ENCODE measurements at regions not wholly inside any gene's neighbourhood (a gene's known extent, or its start where the extent isn't known, plus 50 kb on each side); places are given as distances from the start of the nearest gene placed in this dataset.

DNA sequence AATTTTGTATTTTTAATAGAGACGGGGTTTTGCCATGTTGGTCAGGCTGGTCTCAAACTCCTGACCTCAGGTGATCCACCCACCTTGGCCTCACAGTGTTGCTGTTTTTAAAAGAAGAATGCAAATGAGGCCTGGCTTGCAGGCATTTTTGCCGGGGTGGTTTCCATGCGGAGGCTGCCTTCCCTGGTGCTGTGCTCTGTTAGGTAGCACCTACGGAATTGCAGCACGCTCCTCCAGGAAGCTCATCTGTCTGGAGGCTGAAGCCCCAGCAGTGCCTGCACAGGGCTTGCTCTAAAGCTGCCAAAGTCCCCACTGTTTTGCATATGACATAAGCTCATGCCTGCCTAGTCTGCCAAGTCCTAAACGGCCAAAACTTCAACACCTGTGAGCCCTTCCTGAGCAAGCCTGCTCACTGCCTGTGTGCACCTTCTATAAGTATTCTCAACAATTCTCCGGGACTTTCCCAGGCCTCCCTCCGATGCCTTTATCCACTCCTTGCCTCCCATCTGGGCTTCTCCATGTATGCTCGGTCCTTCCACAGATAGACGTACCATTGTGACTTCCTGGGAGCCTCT lies 551.3 kb upstream of the RAB6C start:
- DNase-seq = no peak

DNA sequence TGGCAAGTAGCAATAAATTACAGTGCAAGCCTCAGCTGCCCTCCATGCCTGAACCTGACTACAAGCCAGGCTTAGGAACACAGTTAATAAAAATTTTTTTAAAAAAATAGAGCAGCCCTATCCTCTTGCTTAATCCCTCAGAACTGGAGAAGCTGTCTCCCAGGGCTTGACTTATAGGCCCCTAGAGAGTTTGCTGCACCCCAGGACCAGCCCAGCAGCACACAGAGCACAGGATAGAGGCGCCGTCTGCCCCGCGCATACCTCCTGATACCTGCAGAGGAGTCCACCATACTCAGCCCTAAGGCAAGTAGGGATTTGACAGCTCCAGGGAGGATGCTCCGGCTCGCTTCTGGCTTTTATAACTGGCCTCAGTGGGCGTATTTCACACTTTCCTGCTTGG lies 548.6 kb upstream of the RAB6C start:
- no peak for DNase-seq

DNA sequence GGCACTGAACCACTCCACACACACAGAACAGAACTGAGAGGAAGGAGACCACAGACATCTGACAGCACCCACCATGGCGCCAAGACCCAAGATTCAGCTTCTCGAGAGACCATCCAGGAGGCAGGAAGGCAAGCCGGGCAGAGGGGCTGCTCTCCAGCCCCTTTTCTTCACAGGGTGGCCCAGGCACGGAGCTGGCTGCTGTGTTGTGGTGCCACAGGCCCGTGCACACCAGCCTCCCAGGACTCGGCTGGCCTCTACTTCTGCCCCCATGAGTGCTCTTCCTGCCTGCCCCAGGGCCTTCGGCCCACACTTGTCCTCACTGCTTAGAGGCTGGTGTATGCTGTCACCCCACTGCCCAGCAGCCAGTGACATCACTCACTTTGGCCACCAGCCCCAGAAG lies 547.6 kb upstream of the RAB6C start:
- no peak for DNase-seq

DNA sequence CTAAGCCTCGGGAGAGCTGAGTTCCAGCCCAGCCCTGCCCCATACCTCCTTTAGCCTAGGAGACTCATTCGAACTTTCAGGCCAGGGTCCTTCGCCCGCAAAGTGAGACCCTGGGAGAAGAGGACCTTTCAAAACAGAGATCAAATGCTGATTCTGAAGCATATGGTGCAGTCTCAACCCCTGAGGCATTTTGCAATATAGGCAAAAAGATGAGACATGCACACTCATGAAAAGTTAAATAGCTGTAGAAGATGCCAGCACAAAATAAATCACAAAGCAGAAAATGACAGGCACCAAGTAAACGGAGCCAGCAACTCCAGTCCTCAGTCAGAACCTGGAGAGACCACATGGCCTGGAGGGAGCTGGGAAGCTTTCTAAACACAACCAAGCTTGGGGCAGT lies 542.7 kb upstream of the RAB6C start:
- DNase-seq = no peak

DNA sequence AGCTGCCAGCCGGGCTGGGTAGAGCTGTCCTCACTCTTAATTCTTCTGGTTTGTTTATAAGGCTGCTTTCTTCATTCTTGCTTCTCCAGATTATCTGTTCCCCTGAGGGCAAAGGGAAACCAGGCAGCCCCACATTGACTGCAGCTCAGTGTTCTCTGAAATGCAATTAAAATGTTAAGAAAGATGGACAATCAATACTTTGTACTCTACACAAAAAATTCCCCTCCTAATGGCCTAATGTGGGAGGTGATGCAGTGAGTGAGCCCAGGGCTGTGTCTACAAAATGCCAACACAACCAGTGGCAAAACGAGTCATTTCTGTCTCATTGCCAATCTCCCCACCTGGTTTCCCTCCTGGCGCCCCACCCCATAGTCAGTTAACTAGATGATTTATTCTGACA lies 541.7 kb upstream of the RAB6C start:
- no peak for DNase-seq

DNA sequence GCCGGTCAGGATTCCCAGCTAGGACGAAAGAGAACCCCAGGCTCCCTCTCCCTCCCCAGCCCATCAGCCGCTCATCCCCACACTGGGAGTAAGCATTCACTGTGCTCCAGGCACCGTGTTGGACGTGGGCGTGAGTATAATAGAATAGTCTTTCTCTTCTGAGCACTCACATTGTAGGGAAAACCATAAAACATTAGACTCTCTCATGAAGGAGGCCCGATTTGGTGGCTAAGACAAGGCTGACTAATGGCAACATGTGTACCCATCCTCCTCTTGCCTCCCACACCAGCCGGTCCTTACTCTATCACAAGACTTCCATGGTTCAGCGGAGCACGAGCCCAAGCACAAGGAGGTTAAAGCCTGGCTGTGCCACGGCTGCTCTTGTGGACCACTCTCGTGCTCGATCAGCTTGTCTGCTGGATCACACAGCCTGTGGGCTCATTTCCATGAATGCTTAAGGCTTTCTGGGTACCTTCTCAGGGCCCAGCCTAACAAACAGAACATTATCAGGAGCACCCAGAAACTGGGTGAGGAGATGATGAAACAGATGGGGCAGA lies 540.9 kb upstream of the RAB6C start:
- no peak for DNase-seq

DNA sequence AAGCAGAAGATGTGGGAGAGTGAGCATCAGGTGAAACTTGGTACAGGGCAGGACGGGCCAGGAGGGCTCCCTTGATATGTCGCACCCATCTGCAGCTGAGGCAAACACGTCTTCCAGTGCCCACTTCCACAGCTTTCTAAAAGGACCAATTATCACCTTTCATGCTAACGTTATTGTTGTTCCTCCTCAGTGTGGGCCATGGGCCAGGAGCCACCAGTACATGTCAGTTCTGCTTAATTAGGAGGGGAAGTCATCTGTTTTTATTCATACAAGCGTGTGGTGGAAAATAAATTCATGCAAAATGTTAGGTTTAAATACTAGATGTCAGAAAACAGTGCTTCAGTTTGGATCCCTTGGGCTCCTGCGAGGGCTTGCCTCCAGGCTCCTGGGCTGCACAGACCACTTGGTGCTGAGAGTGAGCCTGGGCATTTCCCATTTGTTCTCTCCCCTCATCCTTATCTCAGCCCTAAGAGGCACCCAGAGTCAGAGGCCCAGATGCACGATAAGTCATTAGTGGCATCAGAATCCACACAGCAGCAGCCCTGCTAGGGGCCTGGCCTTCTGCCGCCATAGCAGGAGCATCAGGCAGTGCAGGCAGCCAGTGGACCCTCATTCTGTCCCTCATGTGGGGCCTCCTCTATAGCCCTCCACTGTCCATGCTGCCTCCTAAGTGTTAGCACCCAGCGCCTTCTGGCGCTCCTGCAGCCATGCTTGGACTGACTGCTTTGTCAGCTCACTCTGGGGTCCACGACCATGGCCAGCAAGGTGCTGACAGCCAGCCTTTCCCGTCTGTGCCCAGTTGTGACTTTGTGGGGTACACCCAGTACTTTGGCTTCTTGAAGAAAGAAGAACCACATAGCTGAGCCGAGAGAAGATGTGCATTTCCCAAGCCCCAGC lies 539.8 kb upstream of the RAB6C start:
- DNase-seq = no peak

DNA sequence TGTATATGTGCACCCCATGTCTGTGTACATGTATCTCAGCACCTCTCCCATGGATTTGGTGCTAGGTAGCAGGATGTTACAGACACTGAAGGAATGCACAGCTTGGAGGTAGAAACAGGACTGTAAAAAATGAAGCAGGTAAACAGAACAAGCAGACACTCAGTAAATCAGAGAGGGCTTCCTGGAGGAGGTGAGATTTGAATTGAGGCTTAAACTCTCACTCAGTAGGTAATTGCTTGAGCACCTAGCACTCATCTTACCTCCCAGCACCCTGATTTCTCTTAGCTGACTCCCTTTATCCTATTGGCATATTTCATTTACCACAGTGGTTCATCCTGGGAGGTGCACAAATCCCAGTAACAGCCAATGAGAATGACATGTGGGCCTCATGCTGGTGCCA lies 537.9 kb upstream of the RAB6C start:
- DNase-seq = no peak

DNA sequence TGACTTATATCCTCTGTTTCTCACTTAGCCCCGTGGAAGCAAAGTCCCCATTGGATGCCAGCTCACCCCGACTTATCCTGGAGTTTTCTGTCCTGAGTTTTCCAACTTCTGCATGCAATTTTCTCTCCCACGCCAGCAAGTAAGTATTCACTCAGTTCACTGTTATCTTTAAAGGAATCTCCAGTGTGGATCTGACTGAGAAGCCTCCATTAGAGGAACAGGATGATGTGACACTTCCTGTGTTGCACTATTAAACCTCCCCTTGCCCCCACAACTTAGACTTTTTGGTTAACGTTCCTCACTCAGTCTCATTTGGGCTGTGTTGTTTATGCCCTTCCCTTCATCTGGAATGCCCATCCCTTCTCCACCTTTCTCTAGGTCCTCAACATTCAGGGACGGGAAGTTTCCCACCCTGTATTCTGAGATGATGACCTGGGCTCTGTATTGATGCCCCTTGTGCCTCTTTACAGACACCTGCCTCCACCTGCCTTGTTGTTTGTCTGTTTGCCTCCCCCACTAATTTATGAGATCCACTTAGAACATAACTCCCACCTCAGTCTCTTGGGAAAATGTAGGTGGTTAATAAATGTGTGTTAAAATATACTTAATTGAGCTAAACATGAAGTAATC lies 536.1 kb upstream of the RAB6C start:
- DNase-seq = no peak

DNA sequence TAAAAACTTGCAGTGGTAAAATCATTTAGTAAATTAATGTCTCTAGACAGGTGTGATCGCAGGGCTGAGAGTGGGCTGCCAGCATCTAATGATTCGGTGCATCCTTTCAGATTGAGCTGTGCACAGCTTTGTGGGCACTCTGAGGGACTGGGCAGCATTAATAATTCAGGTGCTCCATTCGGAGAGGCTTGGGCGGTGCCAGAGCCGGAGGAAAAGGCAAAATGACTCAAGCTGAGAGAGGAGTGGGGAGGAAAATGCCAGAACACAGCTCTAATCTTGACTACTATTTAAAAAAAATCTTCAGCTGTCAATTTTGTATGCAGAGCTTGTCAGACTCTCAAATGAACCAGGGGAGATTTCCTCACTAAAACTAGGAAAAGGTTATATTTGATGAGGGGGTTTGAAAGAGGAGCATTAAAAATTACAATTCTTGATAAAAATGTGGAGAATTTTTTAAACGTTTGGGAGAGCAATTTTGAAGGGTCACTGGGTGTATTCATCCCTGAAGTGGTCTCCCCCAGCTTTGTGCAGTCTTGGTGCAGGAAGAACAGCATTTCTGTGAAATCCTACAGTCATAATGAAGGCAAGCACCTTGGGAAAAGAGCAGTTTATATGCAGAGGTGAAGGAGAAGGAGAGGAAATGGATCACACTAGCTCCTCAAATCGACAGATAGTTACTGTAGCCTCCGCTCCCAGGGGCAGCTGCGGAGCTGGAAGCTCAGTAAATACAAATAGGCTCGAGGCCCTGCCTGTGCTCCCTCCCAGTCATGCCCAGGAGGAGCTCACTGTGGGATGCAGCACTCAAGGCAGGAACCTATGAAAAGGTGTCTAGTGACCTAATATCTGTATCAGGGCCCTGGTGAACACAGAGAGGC lies 535.4 kb upstream of the RAB6C start:
- no peak for DNase-seq

DNA sequence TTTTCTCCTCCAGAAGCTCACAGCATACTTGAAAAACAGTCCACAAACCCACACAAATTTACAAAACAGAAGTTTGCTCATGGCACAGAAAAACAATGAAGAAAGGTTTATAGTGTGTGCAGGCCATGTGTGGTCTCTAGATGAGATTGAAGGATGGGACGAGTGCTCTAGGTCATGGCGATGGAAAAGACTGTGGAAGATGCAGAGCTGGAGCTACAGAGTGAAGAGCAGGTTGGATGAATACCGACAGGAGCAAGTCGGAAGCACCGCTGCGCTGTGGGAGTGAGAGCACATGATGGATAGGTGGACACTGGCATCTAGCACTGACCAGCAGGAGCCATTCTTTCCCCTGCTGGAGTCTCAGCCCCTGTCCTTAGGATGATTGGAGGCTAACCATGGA lies 534.7 kb upstream of the RAB6C start:
- DNase-seq = no peak

DNA sequence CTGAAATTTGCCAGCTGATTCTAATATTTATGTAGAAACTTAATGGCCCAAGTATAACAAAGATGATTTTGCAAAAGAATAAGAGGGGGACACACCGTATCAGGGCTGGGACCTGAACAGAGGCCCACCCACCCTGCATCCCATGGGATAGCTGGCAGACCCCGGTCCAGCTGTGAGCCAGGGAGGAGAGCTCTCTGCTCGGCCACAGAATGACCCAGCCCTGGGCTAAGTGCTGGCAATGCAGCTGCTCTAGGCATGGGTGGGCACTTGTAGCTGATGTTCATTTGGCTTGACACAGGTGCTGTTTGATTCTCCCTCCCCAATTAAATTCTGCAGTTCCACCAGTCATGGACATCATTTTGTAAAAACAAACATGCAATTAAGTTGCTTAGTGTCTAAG lies 522.8 kb upstream of the RAB6C start:
- DNase-seq = no peak

DNA sequence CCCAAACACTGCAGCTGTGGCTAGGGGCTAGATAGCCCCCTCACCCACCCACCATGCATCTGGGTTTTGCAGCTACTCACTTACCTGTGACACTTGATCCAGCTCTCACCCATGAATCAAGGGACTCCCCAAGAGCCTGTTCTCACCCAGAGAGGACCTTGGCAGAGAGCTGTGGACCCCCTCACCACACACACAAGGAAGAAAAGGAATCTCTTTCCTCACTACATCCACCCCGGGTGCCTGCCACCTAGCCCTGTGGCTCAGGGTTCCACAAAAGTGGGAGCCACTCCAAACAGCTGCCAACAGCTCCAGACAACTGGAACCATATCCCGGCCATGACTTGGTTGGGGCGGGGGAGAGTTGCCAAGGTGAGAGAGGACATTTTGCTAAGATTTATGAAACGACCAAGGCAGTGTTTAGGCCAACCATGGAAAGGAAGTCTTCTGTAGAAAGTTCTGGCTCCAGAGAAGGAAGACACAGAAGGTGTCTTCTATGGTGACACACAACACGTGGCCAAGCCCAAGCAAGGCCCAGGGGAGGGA lies 522.1 kb upstream of the RAB6C start:
- no peak for DNase-seq

DNA sequence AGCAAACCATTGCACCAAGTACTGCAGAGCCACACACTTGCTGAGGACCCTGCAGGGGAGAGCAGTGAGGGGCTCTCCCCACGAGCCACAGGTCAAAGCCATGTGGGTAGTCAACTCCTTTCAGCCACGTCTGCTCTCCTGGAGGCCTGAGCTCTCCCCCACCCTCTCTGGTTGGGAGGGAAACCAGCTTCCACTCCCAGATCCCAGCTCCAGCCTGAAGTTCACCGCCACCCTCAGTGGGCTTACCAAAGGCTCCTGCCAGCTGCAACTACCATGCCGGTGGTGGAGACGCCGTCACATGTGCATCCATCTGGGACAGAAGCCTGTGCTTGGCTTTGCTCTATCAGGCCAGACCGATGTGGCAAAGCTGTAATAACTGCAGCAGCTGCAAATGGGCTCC lies 521.5 kb upstream of the RAB6C start:
- DNase-seq = no peak

DNA sequence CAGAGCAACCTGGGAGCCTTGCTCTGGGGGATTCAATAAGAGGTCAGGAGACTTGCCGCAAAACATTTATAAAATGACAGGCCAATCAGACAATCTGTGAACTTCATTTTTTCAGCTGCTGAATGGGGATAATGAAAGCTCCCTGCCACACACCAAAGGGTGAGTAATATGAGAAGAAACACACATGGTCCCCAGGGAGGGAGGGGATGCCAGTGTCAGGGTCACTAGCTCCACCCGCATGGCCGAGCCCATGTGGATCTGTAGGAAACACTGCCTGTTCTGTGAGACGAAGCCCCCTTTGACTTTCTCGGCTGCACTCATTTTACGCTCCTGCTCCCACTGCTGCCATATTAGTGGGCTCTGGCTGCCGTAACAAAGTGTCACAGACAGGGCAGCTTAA lies 521.0 kb upstream of the RAB6C start:
- no peak for DNase-seq

DNA sequence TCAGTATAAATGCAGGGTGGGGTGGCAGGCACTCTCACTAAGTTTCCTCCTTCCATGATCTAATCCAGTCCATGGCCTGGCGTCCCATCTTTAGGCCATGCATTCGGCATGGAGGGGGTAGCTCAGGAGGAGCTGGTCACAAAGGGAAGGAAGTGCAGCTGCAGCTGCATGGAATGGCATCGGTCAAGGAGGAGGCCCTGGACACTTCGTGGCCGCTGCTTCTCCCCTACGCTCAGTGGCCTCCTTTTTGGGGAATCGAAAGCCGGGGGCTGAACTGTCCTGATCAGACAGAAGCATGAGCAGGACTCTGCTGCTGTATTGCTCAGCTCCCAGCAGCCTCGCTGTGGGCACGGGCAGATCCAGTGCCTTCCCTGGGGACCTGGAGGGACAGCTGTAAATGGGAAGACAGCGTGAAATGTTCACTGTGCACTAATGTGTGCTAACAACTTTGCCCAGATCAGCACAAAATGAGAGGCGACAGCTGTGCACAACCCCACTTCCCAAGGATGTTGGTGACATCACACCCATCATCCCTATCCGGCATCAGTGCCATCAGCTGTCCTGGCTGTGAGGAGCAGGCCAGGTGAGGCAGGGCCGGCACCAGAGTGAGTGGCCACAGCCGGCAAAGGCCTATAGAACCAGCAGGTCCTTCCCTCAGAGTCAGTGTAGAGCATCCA lies 520.1 kb upstream of the RAB6C start:
- DNase-seq = no peak

DNA sequence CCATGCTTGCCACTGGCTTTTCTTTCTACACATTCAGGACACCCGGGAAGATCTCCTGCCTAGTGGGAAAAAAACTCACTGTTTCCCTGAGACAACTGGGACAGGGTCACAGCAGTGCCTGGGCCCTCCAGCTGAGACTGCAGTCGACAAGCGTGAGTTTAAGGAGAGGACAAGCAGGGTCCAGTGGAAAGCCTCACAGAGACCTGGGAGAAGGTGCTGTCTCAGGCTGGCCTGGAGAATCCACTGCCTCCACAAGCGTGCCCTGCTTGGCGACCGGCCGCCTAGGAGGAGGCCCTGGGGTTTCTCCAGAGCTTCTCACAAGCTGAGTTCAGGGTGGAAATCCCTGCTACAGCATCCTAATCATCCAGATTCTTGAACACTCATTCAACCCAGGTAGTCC lies 519.6 kb upstream of the RAB6C start:
- DNase-seq = no peak

DNA sequence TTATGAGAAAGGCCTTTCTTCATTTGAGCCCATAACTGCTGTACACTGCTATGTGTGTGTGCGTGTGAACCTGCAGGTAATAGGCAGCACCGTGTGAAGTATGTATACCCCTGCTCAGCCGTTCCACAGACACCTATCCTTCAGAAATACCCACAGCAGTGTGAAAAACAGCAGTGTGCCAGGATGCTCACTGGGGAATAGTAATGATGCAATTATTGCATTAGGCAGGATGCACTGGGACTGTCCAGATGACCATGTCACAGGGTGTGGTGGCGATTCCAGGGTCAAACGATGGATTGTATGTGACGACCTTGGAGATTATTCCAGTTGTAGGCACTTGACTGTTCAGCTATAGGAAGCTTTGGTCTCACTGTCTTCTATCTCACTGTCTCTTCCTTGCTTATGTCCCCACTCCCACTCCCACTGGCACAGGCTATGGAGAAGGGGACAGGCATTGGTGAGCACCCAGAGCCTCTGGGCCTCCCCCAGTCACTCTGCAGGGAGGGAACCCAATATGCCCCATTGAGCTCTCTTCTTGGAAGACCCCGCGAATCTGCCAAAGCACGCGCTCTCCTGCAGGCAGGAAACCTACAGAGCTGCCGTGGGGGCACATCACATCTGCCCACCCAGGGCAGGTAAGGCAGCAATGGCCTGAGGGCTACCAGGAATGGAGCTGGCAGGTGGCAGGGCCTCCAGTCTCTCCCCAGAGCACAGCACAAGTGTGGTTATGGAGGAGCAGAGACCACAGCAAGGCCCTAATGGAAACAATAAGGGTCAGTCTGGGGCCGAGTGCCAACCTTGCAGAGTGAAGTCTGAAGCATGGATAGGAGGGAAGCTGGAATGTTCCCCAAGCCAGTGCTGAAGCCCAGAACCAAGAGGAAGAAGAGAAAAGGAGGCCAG lies 518.9 kb upstream of the RAB6C start:
- DNase-seq = no peak

DNA sequence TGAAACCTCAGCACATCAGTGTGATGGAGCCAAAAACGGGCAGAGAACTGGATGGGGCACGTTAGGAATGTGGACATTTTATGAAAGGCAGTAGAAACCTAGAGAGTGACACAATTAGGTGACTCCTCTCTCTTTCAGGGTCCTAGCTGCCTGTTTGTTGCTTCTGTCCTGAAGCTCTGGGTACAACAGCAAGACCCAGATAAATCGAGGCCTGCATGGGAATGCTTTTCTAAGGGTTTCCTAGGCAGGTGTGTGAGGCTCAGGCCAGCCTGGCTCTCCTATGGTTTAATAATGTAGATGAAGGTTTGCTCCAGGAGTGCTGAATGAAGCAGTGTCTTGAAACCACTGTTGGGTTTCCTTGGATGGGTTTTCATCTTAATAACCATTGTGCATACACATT lies 517.1 kb upstream of the RAB6C start:
- DNase-seq = no peak

DNA sequence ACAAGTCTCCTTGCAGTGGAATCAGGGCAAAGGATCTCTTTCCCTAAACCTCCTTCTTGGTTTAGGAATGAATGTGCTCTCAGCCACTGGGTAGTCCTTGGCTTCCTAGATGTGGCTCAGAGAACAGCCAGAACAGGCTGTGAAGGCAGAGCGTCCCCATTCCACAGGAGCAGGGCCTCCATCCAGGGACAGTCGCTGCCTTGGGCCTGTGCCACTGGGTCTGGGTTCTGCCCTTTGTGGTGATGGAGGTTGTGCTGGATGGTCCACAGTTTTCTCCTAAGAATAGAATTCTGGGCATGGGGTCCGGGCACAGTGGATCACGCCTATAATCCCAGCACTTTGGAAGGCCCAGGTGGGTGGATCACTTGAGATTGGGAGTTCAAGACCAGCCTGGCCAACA lies 516.5 kb upstream of the RAB6C start:
- no peak for DNase-seq

DNA sequence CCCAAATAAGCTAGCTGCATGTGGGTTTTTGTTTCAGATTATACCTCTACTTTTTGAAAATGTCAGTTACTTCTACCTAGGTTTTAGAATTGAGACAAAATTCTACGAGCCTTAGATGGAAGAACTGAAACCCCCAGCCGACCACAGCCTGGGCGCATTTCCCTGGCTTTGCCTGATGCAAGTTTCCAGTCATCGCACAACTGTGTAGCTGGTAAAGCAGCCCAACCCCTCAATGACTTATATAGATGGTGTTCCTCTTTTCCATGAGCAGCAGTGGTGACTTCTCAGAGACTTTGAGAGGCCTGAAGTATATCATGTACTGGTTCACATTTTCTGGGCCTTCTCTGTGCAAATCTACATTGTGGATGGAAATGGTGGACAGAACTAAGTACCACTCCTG lies 515.4 kb upstream of the RAB6C start:
- no peak for DNase-seq
